Gastrocnemius medialis (tissue), 4 donors: ENCODE measurements at regions not wholly inside any gene's neighbourhood (a gene's known extent, or its start where the extent isn't known, plus 50 kb on each side); places are given as distances from the start of the nearest gene placed in this dataset.

Experiments
- CTCF ChIP-seq, 5 experiments: fragments of 450-650 bp in 3 of 5; fragments of 200-600 bp in 2 of 5; sonication (generic) in 2 of 5; IDR thresholded peaks in 4 of 5; conservative IDR thresholded peaks in 1 of 5; 1 replicate in 4 of 5; 2 replicates in 1 of 5; pipeline ENCODE4 v1.5.1; 2016 to 2019; ENCODE audit warnings: antibody characterized with exemption in 5 of 5, mild to moderate bottlenecking in 3 of 5, moderate library complexity in 3 of 5
- POLR2A ChIP-seq, 2 donors: fragments of 450-650 bp; IDR thresholded peaks; one replicate each; pipeline ENCODE4 v1.6.1; 2017; ENCODE audit warnings: antibody characterized with exemption in 2 of 2, mild to moderate bottlenecking in 2 of 2, moderate library complexity in 2 of 2

DNA sequence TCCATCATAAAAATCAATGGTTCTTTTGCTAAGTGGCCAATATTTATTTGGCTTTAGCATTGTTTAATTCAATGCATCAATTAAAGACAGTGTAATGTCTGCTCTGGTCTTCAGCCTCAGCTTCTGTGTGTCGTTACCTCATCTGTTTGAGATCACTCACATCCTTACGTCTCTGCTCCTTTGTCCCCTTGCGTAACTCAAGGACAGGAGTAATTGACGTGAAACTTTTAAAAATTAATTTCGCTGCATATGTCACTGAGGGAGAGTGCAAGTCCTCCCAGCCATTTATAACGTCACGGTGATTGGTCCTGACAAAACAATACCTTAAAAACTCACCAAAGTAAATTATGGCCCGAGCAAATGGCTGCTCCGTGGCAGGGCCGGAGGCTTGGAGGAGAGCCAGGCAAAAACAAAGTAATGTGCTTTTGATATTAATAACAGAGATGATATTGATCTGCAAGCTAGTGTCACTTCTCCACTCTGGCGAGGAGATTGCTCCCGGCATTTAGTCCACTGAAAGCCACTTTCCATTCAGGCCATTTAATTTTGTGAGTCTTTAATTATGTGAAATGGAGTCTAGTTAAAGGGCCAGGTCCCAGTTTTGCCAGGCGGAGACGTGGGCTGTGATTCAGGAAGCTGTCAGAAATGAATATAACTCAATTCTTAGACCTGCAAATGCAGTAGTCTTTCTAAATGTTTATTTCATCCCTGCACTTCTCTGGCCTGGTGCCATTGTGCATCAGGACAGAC lies 150.9 kb upstream of the POU3F1 start:
- TF ChIP-seq CTCF (IDR thresholded peaks at IDR 0.05 in 4 of 5, conservative IDR thresholded peaks at IDR 0.05 in 1 of 5) (no peak), POLR2A (IDR thresholded peaks at IDR 0.05) (no peak)
